HEK293T (cell line): ENCODE measurements at regions not wholly inside any gene's neighbourhood (a gene's known extent, or its start where the extent isn't known, plus 50 kb on each side); places are given as distances from the start of the nearest gene placed in this dataset.

Experiments
- CTCF ChIA-PET: fragments of 350-600 bp; formaldehyde crosslinking; extraction: SDS; loops from one replicate; lab custom pipeline; 2021; ENCODE audit warnings: antibody characterized with exemption, inconsistent platforms; lab: Yijun Ruan, JAX
- POLR2A ChIA-PET: fragments of 350-600 bp; formaldehyde crosslinking; extraction: SDS; loops from one replicate; lab custom pipeline; 2020; ENCODE audit warnings: antibody characterized with exemption, inconsistent platforms; lab: Yijun Ruan, JAX
- DNase-seq: peaks from one replicate; pipeline ENCODE4 v3.0.0; 2012; ENCODE audit warnings: mixed read lengths; ENCODE audit errors: extremely low spot score
- ARNT ChIP-seq: fragments of 450-650 bp; IDR thresholded peaks from 2 replicates; pipeline ENCODE4 v1.6.1; 2017; ENCODE audit warnings: mild to moderate bottlenecking
- BHLHE40 ChIP-seq: fragments of 450-650 bp; IDR thresholded peaks from 2 replicates; pipeline ENCODE4 v1.6.1; 2016; ENCODE audit warnings: mild to moderate bottlenecking, moderate library complexity, borderline replicate concordance
- CTBP1 ChIP-seq: fragments of 450-650 bp; IDR thresholded peaks from 2 replicates; pipeline ENCODE4 v1.6.1; 2016; ENCODE audit warnings: borderline replicate concordance
- ELF4 ChIP-seq: fragments of 450-650 bp; IDR thresholded peaks from 2 replicates; pipeline ENCODE4 v1.6.1; 2017; ENCODE audit warnings: antibody characterized with exemption
- FOXA1 ChIP-seq: fragments of 450-650 bp; IDR thresholded peaks from 2 replicates; pipeline ENCODE4 v1.6.1; 2016; ENCODE audit warnings: mild to moderate bottlenecking
- FOXK2 ChIP-seq: fragments of 450-650 bp; IDR thresholded peaks from 2 replicates; pipeline ENCODE4 v1.6.1; 2016; ENCODE audit warnings: mild to moderate bottlenecking
- FOXM1 ChIP-seq: fragments of 450-650 bp; IDR thresholded peaks from 2 replicates; pipeline ENCODE4 v1.6.1; 2017; ENCODE audit warnings: mild to moderate bottlenecking, borderline replicate concordance
- HDGF ChIP-seq: fragments of 450-650 bp; IDR thresholded peaks from 2 replicates; pipeline ENCODE4 v1.6.1; 2017; ENCODE audit warnings: antibody characterized with exemption, borderline replicate concordance
- L3MBTL2 ChIP-seq: fragments of 450-650 bp; conservative IDR thresholded peaks from 2 replicates; pipeline ENCODE4 v1.6.1; 2016; ENCODE audit warnings: mild to moderate bottlenecking
- LEF1 ChIP-seq: fragments of 450-650 bp; IDR thresholded peaks from 2 replicates; pipeline ENCODE4 v1.6.1; 2017; ENCODE audit warnings: mild to moderate bottlenecking, borderline replicate concordance
- NFRKB ChIP-seq: fragments of 450-650 bp; IDR thresholded peaks from 2 replicates; pipeline ENCODE4 v1.6.1; 2016; ENCODE audit warnings: mild to moderate bottlenecking, moderate library complexity
- PKNOX1 ChIP-seq: fragments of 450-650 bp; IDR thresholded peaks from 2 replicates; pipeline ENCODE4 v1.6.1; 2016
- SP1 ChIP-seq: fragments of 450-650 bp; IDR thresholded peaks from 2 replicates; pipeline ENCODE4 v1.6.1; 2017
- SUZ12 ChIP-seq: fragments of 450-650 bp; IDR thresholded peaks from 2 replicates; pipeline ENCODE4 v1.6.1; 2016; ENCODE audit warnings: mild to moderate bottlenecking
- TARDBP ChIP-seq: fragments of 450-650 bp; IDR thresholded peaks from 2 replicates; pipeline ENCODE4 v1.6.1; 2016
- ZNF384 ChIP-seq: fragments of 450-650 bp; IDR thresholded peaks from 2 replicates; pipeline ENCODE4 v1.6.1; 2016

- CTCF ChIA-PET = no interaction called here
- DNase-seq = no peak
- TF ChIP-seq L3MBTL2 (no peak), TARDBP (no peak)
- POLR2A ChIA-PET = interaction anchor here (0.6 kb wide), 1 partner anchor 26 kb away, joined by 3 read pairs; no protein-coding TSS in a partner anchor
Observed at GRCh38 chr15:39504808-39505207, 76.1 kb upstream of the THBS1 start.

GRCh38 chr15:39506146-39506545, 74.7 kb upstream of the THBS1 start:
- POLR2A ChIA-PET = no interaction called here
- CTCF ChIA-PET = no interaction called here
- no peak for DNase-seq

GRCh38 chr15:39508536-39508935, 72.3 kb upstream of the THBS1 start:
- TF ChIP-seq TARDBP (no peak), ZNF384 (no peak), L3MBTL2 (no peak), SUZ12 (no peak), SP1 (no peak), FOXK2 (no peak)
- CTCF ChIA-PET = no interaction called here
- DNase-seq = no peak
- POLR2A ChIA-PET = no interaction called here

More at GRCh38 chr15:39506146-39506545, 74.7 kb upstream of the THBS1 start:
- TF ChIP-seq TARDBP (no peak), SP1 (no peak), ELF4 (no peak), ZNF384 (no peak), SUZ12 (no peak), FOXK2 (no peak), NFRKB (no peak), L3MBTL2 (no peak), ARNT (no peak), LEF1 (no peak), CTBP1 (no peak), HDGF (no peak), FOXA1 (no peak), FOXM1 (no peak), PKNOX1 (no peak), BHLHE40 (no peak)

- CTCF ChIA-PET = no interaction called here
- DNase-seq = no peak
Observed at GRCh38 chr15:39510001-39510701, 70.7 kb upstream of the THBS1 start.

GRCh38 chr15:39511000-39511915, 69.6 kb upstream of the THBS1 start:
- CTCF ChIA-PET = no interaction called here
- DNase-seq = peak; percentile 8
- POLR2A ChIA-PET = no interaction called here
- no peak for TF ChIP-seq HDGF
- no peak for TF ChIP-seq FOXK2

More at GRCh38 chr15:39510001-39510701, 70.7 kb upstream of the THBS1 start:
- POLR2A ChIA-PET = no interaction called here
- TF ChIP-seq LEF1 (no peak), ARNT (no peak), HDGF (no peak), L3MBTL2 (no peak), SP1 (no peak), ZNF384 (no peak), FOXA1 (no peak), NFRKB (no peak), CTBP1 (no peak), BHLHE40 (no peak), TARDBP (no peak), FOXK2 (no peak), PKNOX1 (no peak), FOXM1 (no peak), ELF4 (no peak)

- ChIA-PET CTCF (no interaction called here), POLR2A (no interaction called here)
- no peak for DNase-seq
- no peak for TF ChIP-seq NFRKB
- TF ChIP-seq ZNF384 = no peak
- no peak for TF ChIP-seq LEF1
- TF ChIP-seq HDGF = no peak
- no peak for TF ChIP-seq ARNT
- TF ChIP-seq ELF4 = no peak
- TF ChIP-seq L3MBTL2 = no peak
- no peak for TF ChIP-seq TARDBP
- no peak for TF ChIP-seq SUZ12
- TF ChIP-seq FOXA1 = no peak
- no peak for TF ChIP-seq SP1
- TF ChIP-seq CTBP1 = no peak
- no peak for TF ChIP-seq FOXK2
- no peak for TF ChIP-seq FOXM1
- no peak for TF ChIP-seq BHLHE40
- no peak for TF ChIP-seq PKNOX1
Observed at GRCh38 chr15:39511916-39512260, 69.0 kb upstream of the THBS1 start.
